ENCODE measurements at regions not wholly inside any gene's neighbourhood (a gene's known extent, or its start where the extent isn't known, plus 50 kb on each side); places are given as distances from the start of the nearest gene placed in this dataset.

GRCh38 chr5:100726116-100726515 lies 177.0 kb downstream of the ST8SIA4 start:
- DNase-seq = no peak
- TF ChIP-seq GATA1 (IDR thresholded peaks at IDR 0.05; ENCODE audit: low read depth, low read length) (no peak), POLR2A (IDR thresholded peaks at IDR 0.05; ENCODE audit: low read length) (no peak)

- TF ChIP-seq POLR2A (IDR thresholded peaks at IDR 0.05; ENCODE audit: low read length) = no peak
- no peak for DNase-seq
These were observed 171.3 kb downstream of the ST8SIA4 start for GRCh38 chr5:100731768-100732167.

DNA sequence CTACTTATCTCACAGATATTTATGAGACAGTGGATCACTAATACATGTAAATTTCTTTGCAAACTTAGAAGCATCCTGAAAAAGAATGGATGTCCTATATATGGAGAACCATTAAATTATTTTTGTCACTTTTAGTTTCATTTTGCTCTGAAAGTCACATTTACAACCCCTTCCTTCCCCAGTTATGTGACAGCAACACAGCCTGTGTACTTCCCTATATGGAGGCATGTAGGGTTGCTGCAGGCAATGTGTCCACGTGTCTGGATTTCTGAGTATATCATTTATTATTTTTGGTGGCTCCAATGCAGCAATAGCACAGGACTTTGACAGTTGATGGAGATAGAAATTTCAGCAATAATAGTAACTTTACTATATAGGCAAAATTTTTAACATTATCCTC lies 156.4 kb downstream of the ST8SIA4 start:
- TF ChIP-seq POLR2A (IDR thresholded peaks at IDR 0.05; ENCODE audit: low read length) = no peak
- no peak for TF ChIP-seq GATA1 (IDR thresholded peaks at IDR 0.05; ENCODE audit: low read depth, low read length)
- no peak for DNase-seq

GRCh38 chr5:100749771-100750284 lies 153.3 kb downstream of the ST8SIA4 start:
- TF ChIP-seq GATA1 (IDR thresholded peaks at IDR 0.05; ENCODE audit: low read depth, low read length) (no peak), POLR2A (IDR thresholded peaks at IDR 0.05; ENCODE audit: low read length) (no peak)
- DNase-seq = no peak

DNA sequence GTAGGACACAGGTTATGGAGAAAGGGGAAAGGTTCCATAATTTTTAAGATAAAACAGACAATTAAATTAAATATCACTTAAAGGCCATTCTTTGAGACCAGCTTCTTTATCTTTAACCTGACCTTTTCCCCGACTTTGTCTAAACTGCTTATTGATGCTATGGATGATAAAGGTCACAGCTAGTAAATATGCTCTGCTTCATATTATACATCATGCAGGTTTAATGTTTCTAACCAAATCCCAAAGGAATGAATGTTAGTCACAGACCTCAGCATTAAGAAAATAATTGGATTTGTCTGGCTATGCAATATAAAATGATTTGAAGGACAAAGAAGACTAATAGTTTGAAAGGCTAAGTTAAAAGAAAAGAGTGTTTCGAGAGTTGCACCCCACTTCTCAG lies 147.6 kb downstream of the ST8SIA4 start:
- no peak for DNase-seq

More for the DNA sequence above, 147.6 kb downstream of the ST8SIA4 start:
- TF ChIP-seq POLR2A (IDR thresholded peaks at IDR 0.05; ENCODE audit: low read length) (no peak), GATA1 (IDR thresholded peaks at IDR 0.05; ENCODE audit: low read depth, low read length) (no peak)

Data from erythroblast (primary cell).